ENCODE measurements at regions not wholly inside any gene's neighbourhood (a gene's known extent, or its start where the extent isn't known, plus 50 kb on each side); places are given as distances from the start of the nearest gene placed in this dataset.

DNA sequence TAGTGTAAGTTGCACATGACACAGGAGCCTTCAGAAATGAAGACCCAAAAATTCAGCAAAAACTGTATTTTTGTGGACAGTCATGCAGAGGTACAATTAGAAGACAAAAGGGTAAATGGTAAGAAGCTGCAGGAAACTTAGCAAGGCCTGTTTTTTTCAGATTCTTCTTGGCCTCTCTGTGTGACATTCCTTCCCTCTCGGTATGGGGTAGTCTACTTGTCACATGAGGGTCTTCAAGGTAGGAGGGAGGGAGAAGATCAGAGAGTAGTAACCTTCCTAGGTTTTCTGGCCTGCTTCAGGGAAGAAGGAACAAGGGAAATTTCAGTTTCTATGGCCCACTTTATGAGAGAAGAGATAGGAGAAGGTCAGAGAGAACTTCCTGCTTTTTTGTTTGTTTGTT is 230.4 kb upstream of the PPP1R2C start:
- TF ChIP-seq EZH2 (IDR thresholded peaks at IDR 0.05) (no peak), POLR2AphosphoS5 (IDR thresholded peaks at IDR 0.05; ENCODE audit: borderline replicate concordance, low read depth, low read length) (no peak), FOXP2 (optimal IDR thresholded peaks at IDR 0.05; ENCODE audit: control extremely low read depth, extremely low read length, insufficient read depth) (no peak)

Data from SK-N-MC (cell line).